ENCODE measurements at regions not wholly inside any gene's neighbourhood (a gene's known extent, or its start where the extent isn't known, plus 50 kb on each side); places are given as distances from the start of the nearest gene placed in this dataset.

GRCh38 chr13:72500851-72501250 is 226.6 kb downstream of the MZT1 start:
- TF ChIP-seq CTCF (IDR thresholded peaks at IDR 0.05) (no peak), POLR2A (IDR thresholded peaks at IDR 0.05) (no peak)

Data from heart left ventricle (tissue), 13 donors.